T-helper 1 cell treated with Interleukin-12 subunit alpha and Interleukin-12 subunit beta and Interleukin-4 antibody, amounts not matched to agents 30 ng/mL and 1 ng/mL, for 36 hours (primary cell): ENCODE measurements at regions not wholly inside any gene's neighbourhood (a gene's known extent, or its start where the extent isn't known, plus 50 kb on each side); places are given as distances from the start of the nearest gene placed in this dataset.

Source experiments
- intact Hi-C: fragments of 100-400 bp; cut with micrococcal nuclease; formaldehyde crosslinking; loops from one replicate; pipeline ENCODE4 v1.15.1; 2024

DNA sequence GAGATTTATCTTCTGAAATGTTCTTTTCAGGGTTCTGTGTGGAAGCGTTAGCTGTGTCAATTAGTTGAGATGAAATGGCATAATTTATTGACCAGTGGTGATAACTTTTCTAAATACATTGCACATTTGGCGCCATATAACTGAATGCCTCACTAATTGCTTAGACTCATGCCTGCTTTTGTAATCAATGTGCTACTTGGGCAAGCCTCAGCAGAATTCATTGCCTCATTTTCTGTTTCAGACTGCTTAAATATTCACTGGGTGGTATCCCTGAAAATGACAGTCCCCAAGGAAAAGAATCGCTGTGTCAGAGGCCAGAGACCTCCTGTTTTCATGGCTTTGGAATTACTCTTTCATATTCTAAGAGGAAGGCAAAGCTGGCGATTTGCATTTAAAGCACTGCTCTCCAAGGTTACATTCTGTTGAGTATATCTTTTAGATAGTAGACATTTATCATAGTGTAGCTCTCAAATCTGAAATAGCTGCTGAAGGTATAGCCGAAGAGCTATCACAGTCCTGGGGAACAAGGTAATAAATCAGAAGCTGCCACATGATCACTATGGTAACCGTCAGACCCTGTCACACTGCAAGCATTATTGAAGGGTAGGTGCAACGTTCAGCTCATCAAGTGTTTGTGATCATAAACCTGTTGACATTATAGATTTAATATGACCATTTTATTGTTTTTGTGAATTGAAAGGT lies 297.3 kb upstream of the E2F7 start:
- intact Hi-C loops: no loop called here

DNA sequence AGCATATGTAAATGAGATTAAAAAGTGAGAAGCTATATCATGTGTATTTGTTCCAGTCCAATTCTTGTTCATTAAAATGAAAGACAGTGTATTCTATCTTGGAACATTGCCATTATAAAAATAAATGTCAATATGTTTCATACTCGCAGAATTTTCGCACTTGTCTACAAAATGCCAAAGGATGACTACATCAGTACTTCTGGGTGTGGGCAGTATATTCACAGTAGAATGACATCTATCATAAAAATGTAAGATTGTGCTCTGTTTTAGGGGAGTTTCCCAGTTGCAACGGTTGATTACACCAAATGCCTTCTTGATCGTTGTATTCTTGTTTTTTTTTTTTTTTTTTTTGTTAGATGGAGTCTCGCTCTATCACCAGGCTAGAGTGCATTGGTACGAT lies 292.3 kb upstream of the E2F7 start:
- intact Hi-C loops: no loop called here

DNA sequence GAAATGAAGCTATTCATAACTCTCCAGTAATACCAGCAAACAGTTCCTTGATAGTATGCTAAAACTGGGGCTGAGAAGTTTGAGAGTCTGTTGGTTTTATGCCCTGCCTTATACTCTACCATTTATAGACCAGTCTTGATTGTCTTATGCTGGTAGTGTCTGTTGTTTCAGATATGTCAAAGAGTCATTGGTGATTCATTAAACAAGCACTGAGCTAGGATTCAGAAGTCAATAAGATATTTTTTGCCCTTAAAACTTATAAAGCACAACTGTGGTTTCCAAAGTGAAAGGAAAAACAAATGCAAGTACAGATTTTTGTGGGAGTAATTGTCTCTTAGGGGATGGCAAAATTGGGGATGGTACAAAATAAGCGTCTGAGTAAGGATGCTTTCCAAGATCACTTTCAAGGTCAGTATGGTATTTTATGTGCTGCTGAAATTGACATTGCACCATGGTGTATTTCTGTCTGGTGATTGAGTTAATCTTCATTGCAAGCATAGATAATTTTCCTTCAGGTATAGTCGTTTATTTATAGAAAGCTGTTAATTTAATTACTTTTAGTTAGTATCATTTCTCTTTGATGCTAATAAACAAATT lies 289.5 kb upstream of the E2F7 start:
- intact Hi-C loops: no loop called here

DNA sequence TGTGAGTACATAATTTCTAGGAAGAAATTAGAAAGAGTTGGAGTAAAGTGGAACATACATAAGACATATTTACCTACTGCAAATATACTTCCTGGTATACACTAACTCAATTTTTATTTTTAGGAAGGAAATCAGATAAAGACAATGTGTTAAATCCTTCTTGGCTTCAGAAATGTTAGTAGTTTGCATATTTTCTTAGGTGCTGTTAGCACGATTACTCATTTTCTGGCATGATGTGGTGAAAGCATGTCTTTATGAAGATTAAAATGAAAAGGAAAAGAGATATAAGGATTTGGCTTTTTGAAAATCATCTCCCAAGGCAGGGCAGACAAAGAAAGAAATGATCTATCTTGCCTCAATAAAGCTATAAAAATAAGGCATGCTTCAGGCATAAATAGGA lies 287.6 kb upstream of the E2F7 start:
- intact Hi-C loops: no loop called here

DNA sequence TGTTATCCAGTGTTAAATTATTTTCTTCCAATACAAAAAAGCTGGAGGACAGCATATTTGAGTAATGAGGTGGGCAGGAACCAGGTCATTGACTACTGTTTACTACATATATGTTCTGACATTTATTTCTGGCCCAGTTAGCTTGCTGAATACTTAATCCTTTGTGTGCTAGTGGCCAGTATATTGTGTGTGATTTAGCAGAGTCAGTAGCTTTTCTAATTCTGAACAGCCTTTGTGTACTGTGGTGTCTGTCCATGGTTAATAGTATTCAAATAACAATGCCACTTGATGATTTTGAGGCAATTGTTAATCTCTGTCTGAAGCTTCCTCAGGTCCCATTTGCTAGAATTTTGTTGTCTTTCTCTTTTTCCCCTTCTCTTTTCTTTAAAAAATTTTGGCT lies 286.5 kb upstream of the E2F7 start:
- intact Hi-C loops: no loop called here

DNA sequence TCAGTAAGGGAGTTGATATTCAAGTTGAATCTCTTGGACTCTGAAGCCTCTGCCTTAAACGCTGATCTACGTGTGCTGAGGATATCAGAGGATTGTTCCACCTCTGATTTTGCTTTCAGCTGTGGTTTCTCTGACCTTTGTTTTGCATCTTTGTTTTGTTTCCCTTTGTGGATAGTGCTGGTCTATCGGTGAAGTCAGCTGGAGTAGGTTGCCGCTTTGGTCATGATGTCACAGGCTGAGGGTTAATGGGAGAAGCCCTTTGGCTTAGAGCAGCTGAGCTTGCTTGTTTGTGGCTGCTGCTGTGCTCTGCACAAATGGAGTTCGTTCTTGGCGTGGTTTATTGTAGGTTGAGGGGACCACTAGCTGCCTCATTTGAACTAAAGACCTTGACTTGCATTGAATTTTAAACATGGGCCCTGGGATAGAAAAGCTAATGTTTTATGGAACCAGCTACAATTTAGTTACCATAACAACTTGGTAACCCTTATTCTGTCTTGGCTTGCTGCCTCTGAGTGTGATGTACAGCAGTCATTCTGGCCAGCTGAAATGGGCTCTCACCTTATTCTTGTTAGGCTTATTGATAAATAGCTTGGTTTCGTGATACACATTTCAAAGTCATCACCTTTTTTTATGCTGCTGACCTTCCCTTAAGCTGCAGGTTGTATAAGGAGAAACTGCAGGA lies 284.5 kb upstream of the E2F7 start:
- intact Hi-C loops: no loop called here

DNA sequence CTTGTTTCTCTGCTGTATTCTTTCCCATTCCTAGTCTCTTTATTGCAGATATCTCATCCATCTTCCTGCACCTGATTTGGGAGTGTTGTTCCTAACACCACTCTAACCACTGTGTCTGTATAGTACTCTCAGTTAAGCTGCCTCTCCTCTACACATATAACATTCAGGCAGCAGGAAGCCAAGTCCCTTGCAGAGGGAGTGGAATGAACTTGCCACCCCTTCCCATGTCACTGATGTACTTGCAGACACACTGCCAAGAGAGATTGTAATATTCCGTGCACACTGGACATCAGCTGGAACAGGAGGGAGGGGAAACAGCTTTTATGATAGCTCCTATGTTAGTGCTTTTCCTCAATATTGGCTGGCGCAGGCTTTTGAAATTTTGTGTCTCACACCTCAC lies 281.6 kb upstream of the E2F7 start:
- intact Hi-C loops: no loop called here

DNA sequence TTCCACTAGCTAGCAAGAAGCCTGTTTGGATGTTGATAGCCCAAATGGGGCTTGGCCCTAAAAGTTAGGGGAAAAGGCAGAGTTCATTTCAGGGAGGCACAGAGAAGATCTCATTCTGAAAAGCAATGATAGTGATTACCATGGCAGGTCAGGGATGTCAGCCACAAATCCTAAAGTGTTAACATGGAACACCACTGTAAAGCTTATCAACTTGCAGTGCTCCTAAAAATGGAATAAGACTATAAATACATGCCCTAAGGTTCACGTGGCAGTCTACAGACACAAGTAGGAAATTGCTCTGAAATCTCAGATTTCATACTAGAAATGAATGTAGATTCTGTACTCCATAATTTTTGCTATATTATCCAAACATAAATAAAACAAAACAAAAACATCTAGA lies 280.0 kb upstream of the E2F7 start:
- intact Hi-C loops: no loop called here

DNA sequence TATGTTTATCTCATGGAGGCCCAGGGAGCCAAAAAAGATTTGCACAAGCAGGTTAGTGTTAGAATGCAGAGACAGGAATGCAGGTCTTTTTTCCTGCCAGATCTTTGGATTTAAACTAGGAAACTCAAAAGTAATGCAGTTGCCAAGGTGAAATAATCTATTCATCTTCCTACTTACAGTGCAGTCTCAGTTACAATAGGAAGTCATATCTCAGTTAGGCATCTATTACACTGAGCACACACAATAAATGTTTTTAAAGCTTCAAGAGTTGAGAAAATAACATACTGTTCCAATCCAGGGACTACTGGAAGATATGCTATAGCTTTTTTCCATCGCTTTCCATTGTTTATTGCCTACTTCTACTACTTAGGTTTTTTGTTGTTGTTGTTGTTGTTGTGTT lies 279.3 kb upstream of the E2F7 start:
- intact Hi-C loops: no loop called here

DNA sequence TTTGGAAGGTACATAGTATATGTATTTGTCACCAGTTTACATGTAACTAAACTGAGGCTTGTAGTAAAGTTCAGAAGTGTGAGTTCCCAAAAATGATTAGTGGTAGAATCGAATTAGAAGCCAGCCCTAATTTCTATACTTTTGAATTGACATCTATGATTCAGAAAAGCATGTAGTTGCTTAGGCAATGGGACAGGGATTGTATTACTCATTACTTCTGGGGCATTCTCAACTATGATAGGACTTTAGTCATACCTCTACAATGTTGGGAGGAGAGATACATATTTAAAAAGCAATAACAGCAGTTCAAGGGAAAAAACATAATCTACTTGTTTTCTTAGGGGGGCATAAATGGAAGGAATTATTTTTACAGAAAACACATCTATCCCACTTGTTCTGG lies 277.9 kb upstream of the E2F7 start:
- intact Hi-C loops: no loop called here

DNA sequence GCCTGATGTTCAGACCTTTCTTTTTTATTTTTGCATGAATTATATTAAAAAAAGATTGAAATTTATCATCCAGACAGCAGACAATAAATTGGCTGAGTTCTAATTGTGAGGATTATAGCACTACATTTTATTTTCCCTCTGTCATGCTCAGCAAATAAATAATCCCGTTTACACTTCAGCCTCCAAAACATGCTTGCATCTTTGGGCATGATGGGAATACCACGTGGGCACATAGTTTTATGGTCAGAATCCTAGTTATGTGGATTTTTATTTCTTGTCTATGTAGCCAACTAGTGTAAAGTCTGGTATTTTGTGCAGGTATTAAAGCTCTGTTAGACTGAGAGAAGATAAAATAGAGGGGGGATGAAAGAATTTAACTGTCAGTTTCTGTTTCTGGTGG lies 276.9 kb upstream of the E2F7 start:
- intact Hi-C loops: no loop called here

DNA sequence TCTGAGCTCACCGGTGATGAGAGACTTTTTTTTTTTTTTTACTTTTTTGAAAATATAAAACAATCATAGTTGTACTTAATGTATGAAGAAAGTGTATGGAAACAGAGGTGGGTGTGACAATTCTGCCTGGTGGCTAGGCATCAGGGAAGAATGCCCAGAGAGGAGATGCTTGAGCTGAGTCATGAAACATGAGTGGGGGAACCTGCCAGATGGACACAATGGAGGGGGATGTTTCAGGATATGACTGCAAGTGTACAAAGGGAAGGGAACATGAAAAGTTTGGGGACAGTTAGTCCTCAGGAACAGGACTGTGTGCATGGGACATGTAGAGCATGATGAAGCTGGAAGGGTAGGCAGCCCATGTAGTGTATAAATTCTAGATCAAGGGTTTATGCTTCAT lies 274.2 kb upstream of the E2F7 start:
- intact Hi-C loops: no loop called here

DNA sequence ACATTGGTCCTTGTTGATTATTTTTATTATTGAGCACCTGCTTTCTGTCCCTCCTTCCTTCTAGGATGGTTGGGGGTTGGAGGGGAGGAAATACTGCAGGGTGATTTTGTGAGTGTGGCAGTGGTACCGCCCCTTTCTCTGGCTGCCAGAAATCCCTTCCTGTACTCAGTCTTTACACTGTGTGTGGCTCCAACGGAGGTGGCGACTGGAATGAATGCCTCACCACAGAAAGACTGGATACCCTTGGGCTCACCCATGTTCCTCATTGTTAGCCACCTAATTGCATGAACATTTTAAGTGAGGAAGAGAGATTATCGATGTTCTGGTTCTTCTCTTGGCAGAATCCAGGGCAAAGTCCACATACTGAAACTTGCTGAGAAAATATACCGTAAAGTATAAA lies 272.0 kb upstream of the E2F7 start:
- intact Hi-C loops: no loop called here

DNA sequence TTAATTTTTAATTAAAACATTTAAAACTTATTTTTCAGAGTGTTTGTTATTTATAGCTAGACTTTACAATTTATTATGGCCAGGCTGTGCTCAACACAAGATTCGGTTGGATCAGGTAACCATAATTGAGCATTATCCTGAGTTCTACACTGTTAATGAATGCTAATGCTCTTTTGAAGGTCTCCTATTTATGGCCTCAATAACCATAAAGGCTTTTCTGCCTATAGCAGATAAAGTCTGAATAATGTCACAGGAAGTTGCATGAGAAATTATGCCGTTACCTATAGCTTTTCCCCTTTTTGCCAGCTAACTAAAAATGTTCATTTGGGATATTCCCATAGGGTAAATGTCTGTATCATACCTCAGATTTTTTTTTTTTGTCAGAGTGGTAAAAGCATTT lies 269.4 kb upstream of the E2F7 start:
- intact Hi-C loops: no loop called here

DNA sequence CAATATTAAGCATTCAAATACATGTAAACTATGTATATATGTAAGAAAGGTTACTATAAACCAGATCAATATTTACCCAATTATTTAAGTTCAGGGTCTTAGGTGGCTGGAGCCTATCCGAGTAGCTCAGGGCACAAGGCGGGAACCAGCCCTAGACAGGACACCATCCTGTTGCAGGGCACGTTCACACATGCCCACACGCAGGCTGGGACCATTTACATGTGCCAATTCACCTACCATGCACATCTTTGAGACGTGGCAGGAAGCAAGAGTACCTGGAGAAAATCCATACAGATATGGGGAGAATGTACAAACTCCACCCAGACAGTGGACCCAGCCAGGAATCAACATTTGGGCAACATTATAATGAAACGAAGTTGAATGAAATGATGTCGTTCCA lies 263.0 kb upstream of the E2F7 start:
- intact Hi-C loops: loop anchor here (5.0 kb wide), 1 partner anchor 281 kb away; no protein-coding TSS in a partner anchor

DNA sequence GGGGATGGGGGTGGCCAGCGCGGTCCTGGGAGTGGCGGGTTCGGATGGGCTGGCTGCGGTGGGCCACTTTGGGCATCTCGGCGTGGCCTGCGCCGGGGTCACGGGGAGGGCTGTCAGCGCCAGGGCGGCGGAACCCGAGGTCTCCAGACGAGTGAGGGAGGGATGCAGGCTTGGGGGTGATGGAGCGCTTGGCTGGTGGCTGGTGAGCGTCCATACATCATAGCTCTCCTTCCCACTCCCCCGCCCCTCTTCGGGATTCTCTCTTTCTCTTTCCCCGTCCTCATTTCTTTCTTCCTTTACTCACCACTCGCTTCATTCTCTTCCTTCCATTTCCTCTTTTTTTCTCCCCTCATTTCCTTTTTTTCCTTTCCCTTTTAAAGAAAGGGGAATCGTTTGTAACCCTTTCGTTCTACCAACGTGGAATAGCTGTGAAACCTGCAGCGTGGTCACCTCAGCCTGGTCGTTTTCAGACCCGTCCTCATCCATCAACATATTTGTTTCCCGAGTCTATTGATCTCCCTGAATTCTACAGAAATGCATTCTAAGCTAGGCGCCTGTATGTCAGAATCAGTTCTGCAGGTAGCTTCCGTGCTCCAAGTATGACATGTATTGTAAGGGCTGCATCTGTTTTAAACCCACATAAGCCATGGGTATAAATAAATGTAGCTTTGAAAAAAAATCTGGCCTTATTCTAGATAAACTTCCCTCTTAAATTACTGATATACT lies 260.3 kb upstream of the E2F7 start:
- intact Hi-C loops: loop anchor here (5.0 kb wide), 1 partner anchor 278 kb away; no protein-coding TSS in a partner anchor

DNA sequence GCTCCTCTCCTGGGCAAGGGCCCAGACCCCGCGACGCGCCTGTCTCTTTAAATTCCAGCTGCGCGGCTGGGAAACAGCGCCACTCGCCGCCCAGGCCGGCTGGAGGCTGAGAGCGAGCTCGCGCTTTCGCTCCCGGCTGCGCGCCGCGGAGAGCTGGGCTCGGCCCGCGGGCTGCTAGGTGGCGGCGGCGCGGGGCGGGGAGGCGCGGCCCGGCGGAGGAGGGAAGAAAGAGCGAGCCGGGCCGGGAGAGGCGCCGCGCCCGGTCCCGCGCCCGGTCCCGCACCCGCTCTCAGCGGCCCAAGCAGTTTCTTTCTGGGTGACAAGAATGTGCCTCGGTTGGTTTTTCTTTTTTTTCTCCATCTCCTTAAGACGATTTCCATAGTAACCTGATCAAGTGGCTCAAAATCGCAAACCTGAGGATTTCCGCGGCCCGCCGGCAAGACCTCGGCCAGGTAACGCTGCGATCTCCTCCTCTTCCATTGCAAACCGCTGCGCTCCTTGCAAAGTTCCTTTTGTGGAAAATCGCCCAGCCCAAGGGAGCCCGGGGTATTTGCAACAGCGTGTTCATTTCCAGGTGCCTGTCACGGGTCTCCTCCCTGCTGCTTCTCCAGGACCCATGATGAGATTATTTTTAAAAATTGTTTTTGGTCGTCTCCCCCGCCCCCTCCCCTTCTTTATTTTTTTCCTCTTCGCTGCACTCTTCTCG lies 259.5 kb upstream of the E2F7 start:
- intact Hi-C loops: loop anchor here (5.0 kb wide), 1 partner anchor 278 kb away; no protein-coding TSS in a partner anchor

DNA sequence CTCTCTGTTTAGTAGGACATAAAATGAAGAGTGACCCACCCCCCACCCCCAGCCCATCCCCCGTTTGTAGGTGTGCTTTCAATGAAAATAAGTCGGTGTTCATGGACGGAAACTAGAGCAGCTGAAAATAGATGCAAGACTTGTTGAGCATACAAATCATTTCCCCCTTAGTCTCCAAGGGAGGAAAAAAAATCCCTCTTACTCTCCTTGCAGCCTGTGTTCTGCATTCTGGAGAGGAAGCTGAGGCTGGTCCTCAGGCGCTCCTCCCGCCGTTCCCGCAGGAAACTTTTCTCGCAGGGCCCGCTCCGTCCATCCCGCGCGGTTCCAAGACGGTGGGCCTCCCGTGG lies 259.0 kb upstream of the E2F7 start:
- intact Hi-C loops: no loop called here

DNA sequence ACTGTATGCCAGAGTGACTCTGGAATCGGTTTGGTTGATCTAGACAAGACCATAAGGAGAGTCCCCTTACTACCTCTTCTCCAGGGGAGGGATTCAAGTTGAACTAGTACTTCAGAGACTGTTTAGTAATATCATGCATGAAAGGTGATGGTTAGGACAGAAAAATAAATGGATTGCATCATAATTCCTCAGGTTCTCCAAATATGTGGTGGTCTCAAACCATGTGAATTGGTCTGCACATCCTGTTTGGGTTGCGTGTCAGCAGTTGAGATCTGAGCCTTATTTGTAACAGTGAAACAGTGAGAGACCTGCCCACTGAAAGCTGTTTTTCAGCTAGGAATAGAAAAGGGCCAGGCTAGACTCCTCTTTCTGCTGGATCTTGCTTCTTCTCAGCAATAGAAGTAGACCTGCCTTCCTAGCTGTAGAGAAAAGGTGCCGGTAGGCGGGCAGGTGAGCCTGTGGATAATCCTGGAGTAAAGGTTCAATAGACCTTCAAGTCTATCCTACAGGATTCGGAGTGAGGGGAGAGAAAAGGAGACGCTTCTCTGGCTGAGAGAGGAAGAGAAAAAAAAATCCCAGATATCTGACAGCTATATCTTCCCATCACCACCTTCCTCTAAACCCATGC lies 258.5 kb upstream of the E2F7 start:
- intact Hi-C loops: no loop called here

DNA sequence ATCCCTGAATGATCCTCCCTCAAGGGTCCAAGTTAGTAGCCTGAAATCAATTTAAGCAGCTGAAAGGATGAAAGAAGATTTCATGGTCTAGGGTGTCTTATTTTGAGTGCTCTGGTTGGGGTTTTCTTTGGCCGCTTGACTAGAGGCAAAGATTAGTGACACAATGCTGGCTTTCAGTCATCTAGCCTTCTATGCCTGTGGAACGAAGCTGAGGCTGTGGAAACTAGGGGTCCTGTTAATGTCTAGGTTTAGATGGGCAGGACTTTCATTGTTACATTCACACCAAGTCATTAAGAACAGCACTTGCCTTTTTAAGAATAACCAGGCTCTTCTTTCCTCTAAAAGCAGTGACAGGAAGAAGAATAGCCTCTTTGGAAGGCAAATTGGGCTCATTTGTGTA lies 253.8 kb upstream of the E2F7 start:
- intact Hi-C loops: no loop called here

DNA sequence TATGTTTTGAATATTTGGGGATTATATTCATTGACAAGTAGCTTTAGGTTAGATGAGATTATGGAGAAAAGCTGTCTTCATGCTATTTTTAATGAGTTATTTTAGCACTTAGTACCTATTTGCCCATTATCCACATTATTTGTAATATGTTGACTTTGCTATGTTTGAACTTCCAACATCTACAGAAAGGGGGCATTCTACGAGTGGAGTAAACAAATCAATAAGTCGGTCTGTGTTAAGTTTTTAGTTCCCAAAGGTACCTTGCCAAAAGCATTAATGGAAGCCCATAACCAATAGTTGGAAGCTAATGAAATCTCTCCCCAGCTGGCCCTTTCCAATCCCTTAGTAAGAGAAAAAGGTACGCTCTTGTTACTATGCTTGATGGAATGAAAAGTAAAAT lies 250.0 kb upstream of the E2F7 start:
- intact Hi-C loops: no loop called here
